HS-5 (cell line): ENCODE measurements at regions not wholly inside any gene's neighbourhood (a gene's known extent, or its start where the extent isn't known, plus 50 kb on each side); places are given as distances from the start of the nearest gene placed in this dataset.

Experiments used
- DNase-seq: peaks from one replicate; pipeline ENCODE4 v3.0.0-alpha.2; 2012; ENCODE audit warnings: low read depth

GRCh38 chr9:106615118-106615889, 247.7 kb upstream of the ZNF462 start:
- DNase-seq, result no peak

- no peak for DNase-seq
Measured at GRCh38 chr9:106616026-106616425, 246.9 kb upstream of the ZNF462 start.

GRCh38 chr9:106616851-106617345, 246.1 kb upstream of the ZNF462 start:
- DNase-seq, result no peak

DNA sequence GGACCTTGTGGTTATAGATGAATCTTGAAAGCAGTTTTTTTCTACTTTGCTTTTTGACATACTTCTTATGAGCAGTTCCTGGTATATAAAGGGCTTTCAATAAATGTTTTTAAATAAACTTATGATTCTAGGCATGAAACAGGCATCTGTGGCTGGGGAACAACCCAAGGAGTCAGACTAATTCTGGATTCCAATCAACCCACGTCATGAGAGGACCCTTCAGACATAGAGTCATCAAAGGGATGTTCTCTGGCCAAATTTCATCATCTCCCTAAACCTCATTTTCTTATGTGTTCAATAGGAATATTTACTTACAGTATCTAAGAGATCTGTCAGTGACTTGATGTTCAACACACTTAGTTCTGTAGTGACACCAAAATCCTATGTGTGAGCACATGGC, 243.8 kb upstream of the ZNF462 start:
- peak; percentile 82 for DNase-seq

DNA sequence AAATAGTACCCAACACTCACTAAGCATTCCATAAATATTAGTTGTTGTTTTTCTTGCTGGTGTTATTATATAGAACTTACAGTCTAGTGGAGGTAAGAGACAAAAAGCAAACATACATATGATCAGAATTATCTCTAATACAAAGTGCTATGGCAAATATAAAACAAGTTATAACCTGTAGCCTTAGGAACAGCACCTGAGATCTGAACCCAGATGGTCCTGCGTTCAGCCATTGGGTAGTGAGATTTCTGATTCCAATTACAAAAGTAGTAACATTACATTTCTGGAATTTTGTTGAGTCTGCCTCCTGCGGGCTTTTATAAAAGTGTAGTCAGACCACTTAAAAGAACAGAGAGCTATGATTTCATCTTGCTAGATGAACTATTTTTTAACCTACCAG, 242.9 kb upstream of the ZNF462 start:
- no peak for DNase-seq

GRCh38 chr9:106620866-106621265, 242.1 kb upstream of the ZNF462 start:
- no peak for DNase-seq

DNA sequence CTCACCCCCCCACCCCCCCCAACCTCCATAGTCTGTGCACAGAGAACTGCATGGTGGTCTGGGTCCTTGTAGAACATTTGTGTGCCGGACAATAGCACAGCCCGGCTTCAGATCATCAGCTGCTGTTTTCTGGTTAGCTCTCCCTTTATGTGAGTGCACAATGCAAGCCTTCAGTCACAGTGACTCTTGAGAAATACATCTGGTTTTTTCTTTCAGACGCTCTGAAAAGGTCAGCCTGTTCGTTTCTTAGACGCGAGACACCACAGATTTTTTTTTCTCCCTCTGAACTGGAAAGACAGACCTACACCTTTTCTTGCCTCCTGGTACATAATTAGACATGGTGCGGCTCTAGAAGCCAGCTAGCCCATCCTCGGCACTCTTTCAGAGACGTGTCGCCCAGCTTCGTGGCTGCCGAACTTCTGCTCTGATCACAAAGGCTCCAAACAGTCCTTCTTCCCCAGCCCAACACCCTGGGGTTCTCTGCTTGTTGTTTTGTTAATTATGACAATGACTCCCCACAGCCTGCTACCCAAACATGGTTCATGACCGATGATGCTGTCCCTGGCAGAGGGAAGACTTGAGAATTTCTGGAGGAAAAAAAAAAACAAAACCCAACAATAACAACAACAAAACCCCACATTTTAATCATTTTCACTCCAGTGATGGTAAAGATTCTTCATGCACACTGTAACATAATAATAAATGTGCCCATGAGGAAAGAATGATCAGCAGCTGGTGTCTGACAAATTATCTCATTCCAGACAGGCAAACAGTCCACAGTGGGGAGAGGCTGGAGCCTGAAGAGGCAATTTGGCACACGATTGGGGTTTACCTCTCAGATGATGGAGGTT, 241.4 kb upstream of the ZNF462 start:
- DNase-seq, result no peak

- DNase-seq, result no peak
Measured at GRCh38 chr9:106622164-106622487, 240.8 kb upstream of the ZNF462 start.

- no peak for DNase-seq
Measured at GRCh38 chr9:106623558-106623957, 239.4 kb upstream of the ZNF462 start.

GRCh38 chr9:106625259-106625789, 237.6 kb upstream of the ZNF462 start:
- no peak for DNase-seq

GRCh38 chr9:106626936-106627335, 236.0 kb upstream of the ZNF462 start:
- DNase-seq, result no peak

GRCh38 chr9:106632621-106633020, 230.3 kb upstream of the ZNF462 start:
- no peak for DNase-seq

DNA sequence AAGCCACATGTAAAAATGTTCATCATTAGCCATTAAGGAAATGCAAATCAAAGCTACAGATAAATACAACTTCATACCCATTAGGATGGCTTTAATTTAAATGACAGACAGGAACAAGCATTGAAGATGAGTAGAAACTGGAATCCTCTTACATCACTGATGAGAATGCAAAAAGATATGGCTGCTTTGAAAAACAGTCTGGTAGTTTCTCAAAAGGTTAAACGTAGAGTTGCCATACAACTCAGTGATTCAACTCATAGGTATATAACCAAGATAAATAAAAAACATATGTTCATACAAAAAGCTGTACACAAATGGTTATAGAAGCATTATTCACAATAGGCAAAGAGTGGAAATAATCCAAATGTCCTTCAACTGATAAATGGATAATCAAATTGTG, 228.8 kb upstream of the ZNF462 start:
- peak; percentile 24 for DNase-seq

GRCh38 chr9:106634641-106635040, 228.3 kb upstream of the ZNF462 start:
- no peak for DNase-seq

GRCh38 chr9:106637486-106637885, 225.5 kb upstream of the ZNF462 start:
- no peak for DNase-seq

DNA sequence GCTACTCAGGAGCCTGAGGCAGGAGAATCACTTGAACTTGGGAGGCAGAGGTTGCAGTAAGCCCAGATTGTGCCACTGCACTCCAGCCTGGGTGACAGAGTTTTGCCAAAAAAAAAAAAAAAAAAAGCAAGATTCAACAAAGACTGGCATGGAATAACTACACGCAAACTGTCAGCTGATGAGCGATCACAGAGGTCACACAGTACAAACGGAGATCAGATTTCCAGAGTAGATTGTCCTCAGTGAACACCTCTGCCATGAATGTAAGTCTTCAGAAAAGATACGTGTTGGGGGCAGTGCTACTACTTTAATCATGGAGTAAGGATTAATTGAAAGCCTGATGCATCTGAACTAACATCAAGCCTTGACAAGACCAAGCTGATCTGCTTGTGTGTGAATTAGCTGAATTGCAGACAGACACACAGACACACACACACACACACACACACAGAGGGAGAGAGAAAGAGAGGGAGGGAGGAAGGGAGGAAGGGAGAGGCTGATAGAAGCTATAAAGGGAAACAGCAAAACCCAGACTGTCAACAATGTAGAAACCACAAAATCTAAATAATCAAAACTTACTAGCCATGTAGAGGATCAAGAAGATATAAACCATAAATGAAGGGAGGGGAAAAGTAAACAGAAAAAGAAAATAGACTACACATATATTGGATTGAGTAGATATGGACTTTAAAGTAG, 222.9 kb upstream of the ZNF462 start:
- no peak for DNase-seq

DNA sequence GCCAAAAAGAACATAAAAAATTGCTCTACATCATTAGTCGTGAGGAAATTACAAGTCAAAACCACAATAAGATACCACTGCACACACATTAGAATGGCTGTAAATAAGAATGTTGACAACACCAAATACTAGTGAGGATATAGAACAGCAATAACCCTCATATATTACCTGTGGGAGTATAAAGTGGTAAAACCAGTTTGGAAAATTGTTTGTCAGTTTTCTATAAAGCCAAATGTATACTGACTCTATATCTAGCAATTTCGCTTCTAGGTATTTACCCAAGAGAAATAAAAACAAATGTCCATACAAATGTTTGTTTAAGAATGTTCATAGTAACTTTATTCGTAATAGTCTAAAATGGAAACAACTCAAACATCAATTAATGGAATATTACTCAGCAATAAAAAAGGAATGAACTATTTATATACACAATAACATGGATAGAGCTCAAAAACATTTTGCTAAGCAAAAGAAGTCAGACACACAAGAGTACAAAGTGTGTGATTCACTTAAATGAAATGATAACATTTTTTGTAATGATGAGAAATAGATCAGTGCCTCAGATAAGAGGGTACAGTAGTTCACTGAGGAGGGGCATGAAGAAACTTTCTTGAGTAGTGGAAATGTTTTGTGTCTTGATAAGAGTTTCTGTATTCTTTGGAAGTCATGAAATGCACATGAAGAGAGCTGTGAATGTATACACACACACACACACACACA, 219.6 kb upstream of the ZNF462 start:
- DNase-seq, result no peak

DNA sequence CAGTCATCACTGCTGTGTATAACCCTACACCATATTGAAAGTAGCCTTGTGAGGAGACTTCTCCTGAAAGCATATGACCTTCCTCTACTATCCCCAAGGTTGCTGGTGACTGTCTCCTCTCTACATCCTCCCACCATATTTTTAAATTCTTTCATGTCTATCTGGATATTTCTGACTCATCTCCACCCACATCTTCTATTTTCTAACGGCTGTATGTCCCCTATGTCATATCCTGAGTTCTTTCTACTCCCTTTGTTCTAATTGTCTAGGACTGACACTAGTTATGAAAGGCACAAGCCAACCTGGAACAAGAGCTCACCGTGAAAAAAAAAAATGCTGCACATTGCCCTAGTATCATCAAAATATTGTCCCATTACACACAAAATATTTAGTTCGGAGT, 218.3 kb upstream of the ZNF462 start:
- no peak for DNase-seq

GRCh38 chr9:106648799-106649198, 214.2 kb upstream of the ZNF462 start:
- no peak for DNase-seq

DNA sequence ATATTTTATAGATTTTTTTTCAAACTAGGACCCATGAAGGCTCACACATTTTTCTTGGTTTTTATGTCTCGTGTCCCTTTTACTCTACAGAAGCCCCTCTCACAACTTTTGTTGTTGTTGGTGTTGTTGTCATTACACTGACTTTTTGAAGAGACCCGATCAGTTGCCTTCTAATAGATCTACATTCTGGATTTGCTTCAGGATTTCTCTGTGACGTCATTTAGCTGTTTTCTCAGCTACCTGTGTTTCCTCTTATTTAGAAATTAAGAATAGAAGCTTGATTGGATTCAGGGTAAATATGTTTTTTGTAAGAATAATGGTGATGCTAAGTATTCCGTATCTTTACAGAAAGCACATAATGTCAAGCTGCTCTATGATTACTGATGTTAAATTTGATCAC, 213.3 kb upstream of the ZNF462 start:
- no peak for DNase-seq

- no peak for DNase-seq
Measured at GRCh38 chr9:106653213-106653612, 209.8 kb upstream of the ZNF462 start.

DNA sequence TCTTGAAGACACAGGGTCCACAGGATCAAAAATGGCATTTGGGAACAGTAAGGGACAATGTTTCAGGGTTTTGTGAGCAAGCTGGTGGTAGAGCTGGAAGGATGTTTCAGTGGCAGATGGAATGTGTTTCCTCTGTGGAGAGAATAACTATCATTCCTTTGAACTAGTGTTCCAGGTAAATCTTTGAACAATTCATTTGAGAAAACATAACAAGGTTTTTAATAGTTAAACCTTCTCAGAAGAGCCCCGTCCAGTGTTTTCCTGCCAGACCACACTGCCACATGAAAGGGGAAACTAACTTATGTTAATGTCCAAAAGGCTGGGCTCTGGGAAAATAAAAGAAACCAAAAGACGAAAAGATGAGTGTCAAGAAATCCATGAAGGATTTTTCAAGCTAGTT, 207.0 kb upstream of the ZNF462 start:
- no peak for DNase-seq
